SKM-1 (cell line): ENCODE measurements at regions not wholly inside any gene's neighbourhood (a gene's known extent, or its start where the extent isn't known, plus 50 kb on each side); places are given as distances from the start of the nearest gene placed in this dataset.
"Not testable (repeated sequence)": the region's sequence is repeated elsewhere in the genome, so short reads cannot be mapped to it uniquely, and the experiment has no call there.

Experiments
- DNase-seq: peaks from one replicate; lab custom pipeline; 2025; ENCODE audit not compliant: unreplicated experiment; lab: John Stamatoyannopoulos, UW

GRCh38 chrY:16490706-16491105 is 1389.3 kb downstream of the CDY2B start:
- DNase-seq = no peak

- DNase-seq = no peak
Observed at GRCh38 chrY:16486696-16487215, 1393.3 kb downstream of the CDY2B start.

GRCh38 chrY:16480031-16480430 is 1400.0 kb downstream of the CDY2B start:
- DNase-seq = no peak

- DNase-seq = no peak
Observed at GRCh38 chrY:16474053-16474452, 1406.0 kb downstream of the CDY2B start.

GRCh38 chrY:16454799-16455198 is 1425.2 kb downstream of the CDY2B start:
- DNase-seq = no peak

- no peak for DNase-seq
Observed at GRCh38 chrY:16446152-16446551, 1433.9 kb downstream of the CDY2B start.

- DNase-seq = not testable (repeated sequence)
Observed at GRCh38 chrY:16409206-16409923, 1470.7 kb downstream of the CDY2B start.

- not testable (repeated sequence) for DNase-seq
Observed at GRCh38 chrY:16379458-16379857, 1500.6 kb downstream of the CDY2B start.

GRCh38 chrY:16341592-16341991 is 1538.4 kb downstream of the CDY2B start:
- not testable (repeated sequence) for DNase-seq

GRCh38 chrY:16330032-16330758 is 1549.8 kb downstream of the CDY2B start:
- not testable (repeated sequence) for DNase-seq

- DNase-seq = not testable (repeated sequence)
Observed at GRCh38 chrY:16329135-16329820, 1550.7 kb downstream of the CDY2B start.
